ENCODE measurements at regions not wholly inside any gene's neighbourhood (a gene's known extent, or its start where the extent isn't known, plus 50 kb on each side); places are given as distances from the start of the nearest gene placed in this dataset.

DNA sequence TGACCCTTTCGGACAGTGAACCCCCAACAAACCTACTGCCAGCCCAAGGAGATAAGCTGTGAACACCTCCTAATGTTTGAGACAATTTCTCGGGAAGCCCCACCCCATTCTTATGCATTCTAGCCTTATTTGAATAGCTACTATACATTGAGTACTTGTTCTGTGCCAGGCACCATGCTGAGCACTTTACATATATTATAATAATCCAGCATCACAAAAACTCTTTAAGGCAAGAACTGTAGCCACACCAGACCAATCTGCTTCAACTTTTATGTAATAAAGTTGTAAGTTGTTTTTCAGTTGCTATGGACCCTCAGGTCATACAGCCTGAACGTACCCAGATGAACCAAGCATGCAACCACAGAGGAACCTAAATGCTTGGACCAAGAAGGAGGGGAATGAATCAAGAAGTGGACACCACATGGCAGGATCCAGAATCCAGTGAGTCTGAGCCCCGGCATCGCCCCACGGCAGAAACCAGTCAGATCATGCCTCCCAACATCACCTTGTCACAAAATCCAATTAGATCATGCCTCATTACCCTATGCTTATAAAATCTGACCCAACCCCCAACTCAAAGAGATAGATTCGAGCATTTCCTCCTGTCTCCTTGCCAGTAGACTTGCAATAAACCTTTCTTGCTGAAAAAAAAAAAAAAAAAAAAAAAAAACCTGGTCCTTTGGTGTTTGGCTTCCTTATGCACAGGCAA, 225.0 kb downstream of the QDPR start:
- no peak for DNase-seq

DNA sequence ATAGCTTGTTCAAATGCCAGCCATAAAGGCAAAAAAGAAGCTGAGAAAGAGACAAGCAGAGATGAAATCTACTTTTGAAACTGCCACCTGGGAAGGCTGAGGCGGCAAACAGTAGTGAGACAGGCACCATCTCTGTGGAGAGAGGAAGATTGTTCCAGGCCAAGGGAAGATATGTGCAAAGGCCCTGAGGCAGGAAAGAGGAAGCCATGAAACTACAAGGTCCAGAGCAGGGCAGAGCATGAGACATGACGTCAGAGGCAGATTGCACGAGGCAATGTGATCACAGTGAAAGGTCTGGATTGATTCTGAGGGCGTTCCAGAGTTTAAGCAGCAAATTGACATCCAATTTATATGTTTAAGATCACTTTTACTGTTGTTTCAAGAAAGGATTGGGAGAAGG, 226.1 kb downstream of the QDPR start:
- no peak for DNase-seq

DNA sequence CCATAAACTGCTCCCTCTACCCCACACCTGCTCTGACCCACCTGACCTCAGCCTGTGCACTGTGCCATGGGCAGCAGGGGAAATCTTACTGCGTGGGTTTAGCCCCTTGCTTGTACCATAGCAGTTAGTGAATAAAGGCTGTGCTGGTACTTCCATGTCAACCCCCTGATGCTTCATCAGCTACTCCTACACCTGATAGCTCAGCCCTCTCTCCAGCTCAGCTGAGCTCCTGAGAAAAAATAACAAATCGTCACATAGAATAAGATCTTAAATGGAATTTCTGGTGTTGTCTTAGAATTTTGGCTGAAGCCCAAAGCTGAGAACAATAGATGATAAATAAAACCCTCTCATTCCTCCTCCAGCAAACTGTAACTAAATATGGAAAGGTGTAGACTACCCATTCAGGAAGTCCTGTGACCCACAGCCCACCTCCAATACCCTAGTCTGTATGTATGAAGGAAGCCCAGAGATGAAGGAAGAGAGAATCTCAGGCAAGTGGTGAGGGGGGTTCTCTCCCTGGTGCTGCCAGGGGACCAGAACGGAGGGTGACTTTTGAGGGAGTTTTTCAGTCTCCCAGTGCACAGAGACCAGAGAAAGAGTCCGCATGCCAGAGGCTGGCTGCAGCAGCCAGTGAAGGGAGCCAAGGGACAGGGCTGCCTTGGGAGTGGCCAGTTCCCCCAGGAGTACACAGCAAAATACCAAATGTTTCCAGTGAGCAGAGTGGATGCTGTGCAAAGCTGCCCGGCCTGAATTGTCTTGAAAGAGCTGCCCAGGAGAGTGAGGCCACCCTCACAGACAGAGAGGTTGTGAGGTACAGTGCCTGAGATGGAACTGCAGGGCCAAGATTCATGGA, 227.3 kb downstream of the QDPR start:
- DNase-seq: no peak

DNA sequence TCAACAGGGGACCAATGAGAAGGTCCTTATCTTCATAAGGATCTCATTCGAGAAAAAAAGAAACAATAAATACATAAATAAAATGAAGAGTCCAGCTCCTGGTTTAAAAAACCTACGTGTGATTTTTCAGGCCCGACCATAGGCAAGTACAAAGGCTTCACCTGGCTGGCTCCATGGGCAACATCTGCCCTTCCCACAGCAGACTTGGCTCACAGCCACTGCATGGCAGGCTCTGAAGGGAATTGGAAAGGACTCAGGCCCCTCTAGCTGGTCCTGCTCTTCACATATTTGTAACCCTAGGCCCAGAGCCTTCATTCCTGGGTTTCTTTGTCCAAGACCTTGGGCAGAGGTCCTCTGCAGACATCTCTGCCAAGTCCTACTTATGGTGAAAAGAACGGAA, 228.1 kb downstream of the QDPR start:
- no peak for DNase-seq

DNA sequence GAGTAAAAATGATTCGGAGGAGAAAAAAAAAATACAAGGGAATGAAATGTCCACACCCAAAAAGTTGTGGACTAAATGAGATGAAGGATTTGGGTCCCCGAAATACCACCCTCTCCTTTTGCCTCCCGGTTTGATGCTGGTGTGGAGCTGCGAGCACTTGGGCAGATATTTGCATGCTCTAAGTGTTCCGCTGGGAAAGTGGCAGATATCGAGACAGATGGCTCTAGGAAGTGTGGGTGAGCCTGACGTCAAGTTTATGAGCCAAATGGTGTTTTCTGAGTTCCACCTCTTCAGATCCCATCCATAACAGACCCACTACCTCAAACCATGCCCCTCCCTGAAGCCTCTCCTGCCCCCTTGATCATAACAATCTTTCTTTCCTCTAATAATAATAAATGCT, 228.6 kb downstream of the QDPR start:
- no peak for DNase-seq

DNA sequence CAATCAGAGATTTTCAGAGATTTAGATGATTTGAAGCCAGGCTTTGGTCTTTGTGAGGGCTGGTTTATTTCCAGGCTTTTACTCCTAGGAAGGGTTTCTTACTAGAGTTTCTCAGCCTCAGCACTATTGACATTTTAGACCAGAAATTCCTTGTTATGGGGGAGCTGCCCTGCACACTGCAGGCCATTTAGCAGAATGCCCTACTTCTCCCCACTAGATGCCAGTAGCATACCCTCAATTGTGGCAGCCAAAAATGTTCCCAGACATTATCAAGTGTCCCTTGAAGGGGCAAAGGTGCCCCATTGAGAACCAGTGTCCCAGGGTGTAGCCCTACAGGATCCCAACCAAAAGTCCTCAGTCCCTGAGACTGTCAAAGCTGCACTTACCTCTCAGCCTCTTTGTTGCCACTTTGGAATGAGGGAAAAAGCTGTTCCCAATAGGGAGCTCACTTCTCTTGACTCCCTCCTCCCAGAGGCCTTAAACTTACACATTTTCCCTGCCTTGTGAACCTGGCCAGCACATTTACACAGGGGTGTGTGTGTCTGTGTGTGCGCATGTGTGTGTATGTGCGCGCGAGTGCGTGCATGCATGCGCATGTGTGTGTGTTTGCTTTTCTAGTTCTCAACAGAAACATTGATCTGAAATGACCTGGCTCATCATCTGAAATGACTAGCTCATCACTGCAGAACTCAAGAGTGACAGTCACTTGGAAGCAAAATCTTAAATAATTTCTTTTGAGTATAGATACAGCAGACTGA, 231.4 kb downstream of the QDPR start:
- DNase-seq: no peak

DNA sequence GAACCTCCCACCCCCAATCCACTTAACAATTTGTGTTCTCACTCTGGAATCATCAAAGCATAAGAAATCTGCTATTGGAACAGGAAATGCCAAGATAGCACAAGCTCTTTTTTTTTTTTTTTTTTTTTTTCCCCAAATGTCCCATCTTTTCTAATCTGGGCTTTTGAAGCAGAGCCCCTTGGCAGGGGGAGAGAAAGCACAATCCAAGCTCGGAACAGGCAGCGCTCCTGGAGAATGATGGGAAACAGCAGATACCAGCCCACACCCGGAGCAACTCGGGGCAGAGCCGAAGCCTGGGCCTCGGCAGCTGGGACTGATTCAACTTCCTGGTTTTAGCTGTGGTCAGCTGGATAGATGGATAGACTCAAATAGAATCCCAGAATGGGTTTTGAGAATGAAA, 235.1 kb downstream of the QDPR start:
- DNase-seq: no peak

DNA sequence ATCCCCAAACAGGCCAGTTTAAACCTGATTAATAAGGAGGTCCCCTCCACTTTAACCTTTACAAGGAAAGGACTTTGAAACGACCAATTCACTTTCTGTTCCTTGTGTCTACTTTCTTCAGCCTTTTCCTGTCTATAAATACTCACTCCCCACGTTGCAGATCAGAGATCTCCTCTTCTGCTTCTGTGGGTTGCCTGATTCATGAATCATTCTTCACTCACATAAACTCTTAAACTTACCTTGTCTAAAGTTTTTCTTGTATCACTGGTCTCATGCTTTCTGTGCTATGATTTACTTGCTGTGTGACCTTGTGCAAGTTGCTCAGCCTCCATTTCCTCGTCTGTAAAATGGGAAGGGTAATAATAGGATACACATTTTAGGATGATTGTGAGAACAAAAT, 236.1 kb downstream of the QDPR start:
- DNase-seq: no peak

DNA sequence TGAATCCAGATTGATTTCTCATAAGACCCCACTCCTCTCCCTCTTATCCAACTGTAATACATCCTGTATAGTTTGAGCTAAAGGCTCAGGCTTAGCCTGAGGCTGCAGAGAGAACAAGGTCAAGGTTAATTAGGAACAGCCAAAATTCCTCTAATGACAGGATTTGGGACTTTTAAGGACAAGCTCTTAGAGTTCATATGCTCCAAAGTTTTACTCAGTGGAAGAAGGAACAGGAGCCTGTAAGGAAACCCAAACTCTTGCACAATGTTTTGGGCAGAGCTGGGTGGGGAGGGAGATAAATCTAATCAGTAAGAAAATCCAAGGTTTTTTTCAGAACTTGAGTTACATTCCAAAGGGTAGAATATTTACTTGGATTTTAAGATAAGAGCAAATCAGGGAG, 238.8 kb downstream of the QDPR start:
- DNase-seq: no peak

DNA sequence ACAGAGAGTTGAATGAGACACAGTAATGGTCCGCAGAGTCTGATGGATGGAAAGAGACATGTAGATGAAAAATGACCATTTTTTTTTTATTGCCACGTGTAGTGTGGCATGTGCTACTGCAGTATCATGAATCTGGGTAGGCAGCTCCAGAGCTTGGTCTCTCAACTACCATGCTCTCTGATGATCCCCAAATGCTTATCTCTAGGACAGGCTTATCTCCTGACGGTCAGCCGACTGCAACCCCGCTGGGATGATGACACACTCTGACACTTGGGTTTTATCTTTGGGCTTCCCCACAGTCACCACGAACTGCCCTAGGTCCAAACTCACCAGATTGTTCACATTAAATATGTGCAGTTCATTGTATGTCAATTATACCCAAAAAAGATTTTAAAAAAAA, 239.7 kb downstream of the QDPR start:
- no peak for DNase-seq

DNA sequence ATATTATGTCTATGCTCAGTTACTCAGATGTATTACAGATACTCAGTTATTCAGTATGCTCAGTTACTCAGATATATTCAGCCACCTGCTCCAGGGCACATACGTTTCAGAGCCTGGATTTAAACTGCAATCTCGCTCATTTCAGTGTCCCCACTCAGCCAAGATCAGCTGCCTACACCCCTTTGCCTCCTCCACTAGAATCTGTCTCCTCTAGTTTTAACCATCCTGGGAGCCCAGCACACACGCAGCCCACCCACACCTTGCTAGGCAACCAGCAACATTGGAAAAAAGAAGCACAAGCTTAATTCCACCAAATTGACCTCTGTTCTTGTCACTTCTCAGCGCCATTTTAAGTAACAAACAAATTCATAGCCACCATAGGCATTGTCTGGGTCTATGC, 246.2 kb downstream of the QDPR start:
- DNase-seq: no peak

DNA sequence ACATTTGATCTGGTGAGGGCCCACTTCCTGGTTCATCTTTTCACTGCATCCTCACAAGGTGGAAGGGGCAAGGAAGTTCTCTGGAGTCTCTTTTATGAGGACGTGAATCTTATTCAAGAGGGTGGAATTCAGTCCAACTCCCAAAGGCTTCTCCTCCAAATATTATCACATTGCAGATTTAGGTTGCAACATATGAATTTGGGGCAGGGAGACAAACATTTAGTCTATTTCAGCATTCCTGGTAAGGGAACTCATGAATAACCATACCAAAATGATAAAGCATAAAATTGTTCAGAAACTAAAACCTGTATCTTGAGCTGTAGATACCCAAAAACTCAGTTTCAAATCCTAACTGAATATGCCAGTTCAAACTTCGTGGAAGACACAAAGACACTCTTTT, 246.8 kb downstream of the QDPR start:
- DNase-seq: no peak

DNA sequence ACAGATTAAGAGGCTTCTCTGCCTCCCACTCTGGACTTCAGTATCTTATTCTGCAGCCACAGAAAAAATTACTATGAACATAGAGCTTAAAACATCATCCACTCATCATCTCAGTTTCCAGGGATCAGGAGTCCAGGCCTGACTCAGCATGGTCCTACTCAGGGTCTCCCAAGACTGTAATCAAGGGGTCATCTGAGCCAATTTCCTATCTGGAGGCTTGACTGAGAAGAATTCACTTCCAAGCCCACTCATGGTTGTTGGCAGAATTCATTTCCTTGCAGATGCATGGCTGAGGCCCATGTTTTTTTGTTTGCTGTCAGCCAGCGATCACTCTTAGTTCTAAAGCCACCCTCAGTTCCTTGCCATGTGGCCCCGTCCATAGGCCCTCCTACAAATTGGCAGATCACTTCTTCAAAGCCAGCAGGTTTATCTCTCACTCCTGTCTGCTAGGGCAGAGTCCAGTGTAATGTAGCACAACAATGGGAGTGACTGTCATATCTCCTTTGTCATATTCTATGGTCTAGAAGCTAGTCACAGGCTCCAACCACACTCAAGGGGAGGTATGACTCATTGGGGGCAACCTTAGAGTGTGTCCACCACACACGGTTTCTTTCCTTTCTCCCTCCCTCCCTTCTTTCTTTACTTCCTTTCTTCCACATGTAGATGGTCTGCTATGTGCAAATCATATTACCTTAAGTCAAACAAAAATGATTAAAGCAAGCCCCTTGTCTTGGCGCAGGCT, 251.6 kb downstream of the QDPR start:
- DNase-seq: no peak

DNA sequence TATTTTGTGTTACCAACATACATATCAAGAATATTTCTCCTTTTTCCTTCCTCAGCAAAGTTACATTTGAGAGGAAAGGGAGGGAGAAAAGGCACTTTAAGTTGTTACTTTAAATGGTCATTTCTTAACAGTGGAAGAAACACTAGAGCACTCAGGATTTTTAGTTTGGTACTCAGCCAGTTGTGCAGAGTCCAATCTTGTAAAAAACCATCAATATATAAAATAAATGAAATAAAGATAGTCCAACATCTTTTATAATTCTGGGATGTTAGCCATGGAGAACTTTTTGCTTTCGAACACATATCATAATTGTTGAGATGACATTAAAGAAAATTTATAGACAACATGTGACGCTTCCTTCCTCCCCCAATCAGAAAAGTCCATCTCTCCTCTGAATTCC, 253.8 kb downstream of the QDPR start:
- no peak for DNase-seq

DNA sequence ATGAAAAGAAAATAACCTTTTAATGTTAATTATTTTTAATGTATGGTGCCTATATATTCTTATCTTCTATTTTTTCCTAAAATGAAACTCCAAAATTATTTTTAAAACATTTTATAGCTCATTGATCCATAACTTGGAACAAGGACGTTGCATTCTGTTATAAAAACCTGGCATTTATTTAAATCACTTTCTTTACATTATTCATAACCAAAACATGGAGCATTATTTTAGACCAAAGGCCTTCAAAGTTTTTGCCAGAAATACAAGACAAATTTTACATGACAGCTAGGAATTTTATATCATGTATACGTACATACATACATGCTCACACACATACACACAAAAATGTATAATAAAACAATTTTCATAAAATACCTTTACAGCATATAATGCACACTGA, 259.8 kb downstream of the QDPR start:
- no peak for DNase-seq

DNA sequence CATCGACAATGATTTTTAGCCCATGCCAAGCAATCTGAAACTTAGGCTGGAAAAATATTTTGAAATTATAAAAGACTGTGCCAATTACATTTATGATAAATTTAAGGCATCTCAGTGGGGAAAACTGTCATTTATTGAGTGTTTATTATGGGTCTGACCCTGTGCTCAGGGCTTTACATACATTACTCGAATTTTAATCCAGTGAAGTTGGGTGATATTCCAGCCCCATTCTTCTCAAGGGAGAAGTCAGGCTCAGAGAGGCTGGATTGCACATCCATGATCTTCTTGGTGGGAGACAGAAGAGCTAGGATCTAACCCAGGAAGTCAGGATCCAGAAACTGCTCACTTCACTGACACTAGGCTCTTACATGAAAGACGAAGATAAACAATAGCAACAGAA, 260.8 kb downstream of the QDPR start:
- no peak for DNase-seq

DNA sequence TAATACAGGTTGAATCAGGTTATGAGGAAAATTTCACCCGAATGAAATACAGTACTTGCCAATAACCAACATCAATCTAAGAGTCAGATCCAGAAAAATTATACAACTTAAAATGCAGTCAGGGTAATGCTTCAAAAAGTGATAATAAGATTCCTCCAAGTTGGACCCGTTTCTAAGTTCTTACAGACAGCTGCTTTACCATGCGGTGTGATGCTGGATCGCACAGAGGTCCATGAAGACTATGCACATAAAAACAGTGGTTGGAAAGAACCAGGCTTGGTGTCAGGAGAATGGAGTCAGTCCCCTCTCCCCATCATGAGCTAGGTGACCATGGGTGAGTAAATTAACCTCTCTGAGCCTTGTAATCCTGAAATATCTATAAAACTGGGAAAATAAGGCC, 261.3 kb downstream of the QDPR start:
- no peak for DNase-seq

DNA sequence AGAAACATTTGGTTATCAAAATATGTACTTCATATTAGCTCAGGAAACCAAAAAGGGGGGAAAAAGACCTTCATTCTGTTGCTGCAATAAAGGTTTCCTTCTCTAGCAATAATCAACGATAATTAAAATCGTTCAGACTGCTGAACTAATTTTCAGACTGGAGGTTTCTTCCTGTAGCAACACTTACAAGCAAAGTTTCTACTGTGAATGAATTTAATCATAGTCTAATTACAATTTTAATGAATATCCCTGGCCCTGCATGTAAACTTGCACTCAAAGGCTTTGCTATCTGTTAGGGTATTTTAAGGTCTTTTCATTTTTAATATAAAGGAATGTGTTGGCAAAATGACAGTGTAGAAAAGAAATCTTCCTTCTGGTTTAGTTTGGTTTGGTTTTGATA, 265.2 kb downstream of the QDPR start:
- no peak for DNase-seq

DNA sequence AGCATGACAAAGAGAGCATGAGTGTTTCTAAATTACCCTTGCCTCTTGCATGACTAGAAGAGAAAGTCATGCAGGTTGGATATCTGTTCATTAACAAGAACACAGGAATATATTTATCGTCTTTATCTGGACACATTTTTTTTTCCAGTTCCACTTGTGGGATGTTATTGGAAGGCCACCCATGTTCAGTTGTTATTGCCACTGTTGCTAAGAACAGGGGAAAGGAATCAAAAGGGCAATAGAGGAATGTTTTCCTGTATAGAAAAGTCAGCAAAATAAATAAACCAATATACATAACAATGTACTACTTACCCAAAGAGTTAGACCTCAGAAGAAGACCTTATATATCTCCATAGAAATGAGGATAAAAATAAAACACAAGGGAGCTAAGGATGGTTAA, 270.1 kb downstream of the QDPR start:
- DNase-seq: no peak

DNA sequence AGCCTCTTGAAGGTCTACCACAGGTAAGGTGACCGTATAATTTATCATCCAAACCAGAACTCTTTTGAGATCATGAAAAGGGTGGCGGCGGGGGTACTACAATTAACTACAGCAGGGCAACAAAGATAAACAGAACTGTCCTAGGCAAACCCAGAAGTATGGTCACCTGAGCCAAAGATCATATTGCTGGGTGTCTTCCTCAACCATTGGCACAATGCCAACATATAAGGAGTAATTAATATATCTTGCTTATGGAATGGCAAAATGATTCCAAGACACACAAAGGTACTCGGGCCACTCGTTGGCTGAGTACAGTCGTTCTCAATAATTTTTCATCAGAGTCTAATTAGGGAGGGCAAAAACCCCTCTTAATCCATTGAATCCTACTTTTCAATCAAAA, 273.3 kb downstream of the QDPR start:
- no peak for DNase-seq

DNA sequence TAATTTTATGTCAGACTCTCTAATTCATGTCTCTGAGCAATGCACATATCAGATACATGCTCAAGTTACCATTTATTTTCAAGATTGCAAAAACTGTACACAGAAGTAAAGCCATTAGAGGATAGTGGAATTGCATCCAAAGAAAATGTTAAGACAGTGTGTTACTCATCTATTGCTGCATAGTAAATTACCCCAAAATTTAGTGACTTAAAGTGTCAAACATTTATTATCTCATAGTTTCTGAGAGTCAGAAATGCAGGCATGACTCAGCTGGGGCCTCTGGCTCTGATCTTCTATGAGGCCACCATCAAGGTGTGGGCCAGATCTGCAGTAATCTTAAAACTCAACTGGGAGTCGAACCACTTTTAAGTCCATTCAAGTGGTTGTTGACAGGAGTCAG, 275.2 kb downstream of the QDPR start:
- no peak for DNase-seq

DNA sequence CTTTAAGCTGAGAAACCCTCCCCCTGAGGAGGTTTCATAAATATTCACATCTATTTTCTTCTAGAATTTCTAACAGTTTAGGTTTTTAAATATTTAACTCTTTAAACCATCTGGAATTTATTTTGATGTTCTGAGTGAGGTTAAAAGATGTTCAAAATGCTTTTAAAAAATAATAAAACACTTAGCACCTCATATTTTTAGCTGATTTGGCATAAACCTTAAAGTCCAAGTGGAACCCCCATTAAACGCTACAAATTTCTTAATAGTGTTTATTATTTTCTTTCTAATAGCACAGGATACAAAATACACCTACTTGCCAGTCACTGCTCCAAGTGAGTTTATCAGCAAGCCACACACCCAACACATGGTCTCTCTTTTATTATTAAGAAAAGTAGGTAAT, 277.2 kb downstream of the QDPR start:
- DNase-seq: no peak

DNA sequence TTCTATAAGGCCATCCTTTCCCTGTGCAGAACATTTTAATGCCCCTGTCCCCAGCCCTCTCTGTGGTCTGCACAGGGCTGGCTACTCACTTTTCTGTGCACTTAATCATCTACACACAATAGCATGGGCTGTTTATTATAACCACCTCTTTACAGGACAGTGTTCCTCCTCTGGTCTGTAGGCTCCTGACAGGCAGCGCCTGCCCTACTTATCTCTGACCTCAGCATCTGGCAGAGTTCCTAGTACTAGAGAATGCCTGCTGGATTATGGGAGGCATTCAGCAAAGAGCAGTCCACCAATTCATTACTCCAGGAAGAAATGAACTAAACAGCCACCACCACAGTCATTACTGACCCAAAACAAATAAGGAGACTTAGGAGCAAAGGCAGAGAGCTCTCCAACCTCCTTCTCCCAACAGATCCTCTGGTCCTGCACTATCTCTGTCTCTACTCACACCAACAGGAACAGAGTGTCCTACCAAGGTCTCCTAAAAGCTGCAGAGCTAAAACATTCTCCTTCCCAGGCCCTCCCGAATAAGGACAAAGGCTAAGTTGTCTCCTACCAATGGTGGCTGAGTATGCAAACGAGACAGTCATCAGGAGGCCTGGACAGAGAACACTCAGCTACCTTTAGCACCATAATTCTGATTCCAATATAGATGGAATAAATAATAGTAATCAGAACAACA, 279.2 kb downstream of the QDPR start:
- no peak for DNase-seq
